Heart left ventricle (tissue), 13 donors: ENCODE measurements at regions not wholly inside any gene's neighbourhood (a gene's known extent, or its start where the extent isn't known, plus 50 kb on each side); places are given as distances from the start of the nearest gene placed in this dataset.

Experiments used
- CTCF ChIP-seq, 12 donors: fragments of 200-600 bp; sonication (generic) in 4 of 12; IDR thresholded peaks; one replicate each; pipeline versions ENCODE4 v1.5.0 to v1.8.0; 2018 to 2022; ENCODE audit warnings: antibody characterized with exemption in 12 of 12, mild to moderate bottlenecking in 5 of 12
- POLR2A ChIP-seq, 2 donors: fragments of 450-650 bp; IDR thresholded peaks; one replicate each; pipeline ENCODE4 v1.6.1; 2017; ENCODE audit warnings: antibody characterized with exemption in 2 of 2, mild to moderate bottlenecking in 2 of 2, moderate library complexity in 2 of 2
- donor health status: ischemic (EF 13 %, LVEDD 7.1; RV severe dilation, severe dysfunction).
- donor health status: DM: no; HTN: yes; CAD: no.
- donor health status: DM: no; HTN: no; CAD: no.
- donor health status: ischemic (EF 25% LVEDD 6.9; RV normal size, moderate dysfunction).
- donor health status: ischemic (EF 25% LVEDD 5.7; RV mildly dilated, moderate dysfunction).
- donor health status: ischemic (EF 35%, LVEDD 5.7; RV mildly dilated, moderate dysfunction).
- donor health status: nonischemic (EF 11% LVEDD 7.7; RV severe dilation, severe dysfunction).
- donor health status: DM: yes; HTN: yes; CAD: no.
- donor health status: PGD.
- donor health status: ischemic (EF 29% LVEDD 5.4; RV normal size, mild dysfunction).
- donor health status: nonischemic (EF 23%, LVEDD 6.1; RV moderate dilation, normal function).

- TF ChIP-seq POLR2A (IDR thresholded peaks at IDR 0.05) (no peak), CTCF (IDR thresholded peaks at IDR 0.05) (no peak)
Observed at GRCh38 chr11:70512716-70513115, 114.4 kb downstream of the CTTN start.
